HG03175 (cell line): ENCODE measurements at regions not wholly inside any gene's neighbourhood (a gene's known extent, or its start where the extent isn't known, plus 50 kb on each side); places are given as distances from the start of the nearest gene placed in this dataset.

Experiments
- ATAC-seq: cut with Tn5 transposase; IDR thresholded peaks from one replicate; pipeline ENCODE4 v1.9.1; 2021; ENCODE audit warnings: mild to moderate bottlenecking, moderate library complexity; ENCODE audit not compliant: unreplicated experiment

DNA sequence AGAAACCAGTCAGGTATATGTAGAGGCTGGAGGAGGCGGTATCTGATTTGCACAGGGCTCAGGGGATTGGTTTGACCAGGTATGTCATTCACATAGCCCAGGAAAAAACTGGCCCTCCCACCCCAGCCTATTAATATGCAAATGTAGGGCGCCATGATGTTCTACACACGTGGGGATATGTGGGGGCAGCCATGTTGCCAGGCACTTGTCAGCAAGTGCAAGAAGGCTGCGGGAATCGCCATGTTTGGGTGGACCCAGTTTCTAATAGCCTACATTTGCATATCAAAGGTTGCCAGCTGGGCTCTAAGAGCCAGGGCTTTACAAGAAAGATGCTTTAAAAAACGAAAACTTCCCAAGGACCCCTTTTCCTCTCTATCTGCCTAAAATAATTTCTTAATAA is 335.1 kb downstream of the SMARCA1 start:
- no peak for ATAC-seq

- ATAC-seq, result no peak
Measured at GRCh38 chrX:129176710-129177109, 346.6 kb downstream of the SMARCA1 start.

- ATAC-seq, result no peak
Measured at GRCh38 chrX:129161108-129161507, 362.2 kb downstream of the SMARCA1 start.

DNA sequence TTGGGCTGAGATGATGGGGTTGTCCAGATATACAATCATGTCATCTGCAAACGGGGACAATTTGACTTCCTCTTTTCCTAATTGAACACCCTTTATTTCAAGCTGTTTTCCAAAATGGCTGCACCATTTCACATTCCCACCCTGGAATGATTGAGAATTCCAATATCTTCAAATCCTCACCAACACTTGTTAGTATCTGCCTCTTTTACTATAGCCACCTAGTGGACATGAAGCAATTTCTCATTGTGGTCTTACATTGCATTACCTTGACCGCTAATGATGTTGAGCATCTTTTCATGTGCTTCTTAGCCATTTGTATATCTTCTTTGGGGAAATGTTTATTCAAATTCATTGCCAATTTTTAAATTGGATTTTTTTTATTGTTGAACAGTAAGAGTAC is 364.8 kb downstream of the SMARCA1 start:
- no peak for ATAC-seq

DNA sequence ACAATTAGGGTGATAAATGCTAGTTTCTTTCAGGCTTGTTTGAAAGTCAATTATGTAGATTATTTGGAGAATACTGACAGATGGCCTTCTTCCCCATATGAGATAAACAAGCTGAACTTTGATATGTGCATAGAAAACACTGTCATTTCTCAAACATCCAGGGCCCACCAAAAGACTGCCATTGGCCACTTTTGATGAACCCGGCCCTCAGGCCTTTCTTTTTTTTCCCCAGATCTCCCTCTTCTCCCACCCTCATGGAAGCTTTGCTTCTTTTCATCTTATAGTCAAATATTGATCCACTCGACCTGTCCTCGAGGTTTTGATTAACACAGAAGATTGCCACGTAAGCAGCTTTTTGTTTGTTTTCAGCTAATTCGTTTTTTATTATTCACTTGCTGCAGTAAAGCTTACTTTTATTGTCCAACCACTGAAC is 377.4 kb downstream of the SMARCA1 start:
- ATAC-seq, result no peak

DNA sequence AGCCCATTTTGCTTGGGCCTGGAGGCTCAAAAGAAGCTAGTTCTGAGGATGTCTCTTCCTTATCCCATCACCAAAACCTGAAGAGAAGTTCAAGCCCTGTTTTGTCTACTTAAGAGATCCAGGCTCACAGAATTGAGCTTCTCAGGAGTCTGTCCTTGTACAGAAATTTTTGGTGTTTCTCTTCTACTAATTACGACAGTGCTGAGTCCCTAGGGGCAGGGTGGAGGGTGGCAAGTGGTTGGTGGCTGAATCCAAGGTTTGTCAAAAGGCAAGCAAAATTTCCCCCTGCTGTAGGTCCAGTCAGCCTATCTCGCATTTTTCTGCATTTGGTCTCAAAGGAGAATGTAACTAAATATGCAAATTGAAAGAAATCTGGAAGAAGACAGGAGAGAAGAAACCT is 377.9 kb downstream of the SMARCA1 start:
- no peak for ATAC-seq

DNA sequence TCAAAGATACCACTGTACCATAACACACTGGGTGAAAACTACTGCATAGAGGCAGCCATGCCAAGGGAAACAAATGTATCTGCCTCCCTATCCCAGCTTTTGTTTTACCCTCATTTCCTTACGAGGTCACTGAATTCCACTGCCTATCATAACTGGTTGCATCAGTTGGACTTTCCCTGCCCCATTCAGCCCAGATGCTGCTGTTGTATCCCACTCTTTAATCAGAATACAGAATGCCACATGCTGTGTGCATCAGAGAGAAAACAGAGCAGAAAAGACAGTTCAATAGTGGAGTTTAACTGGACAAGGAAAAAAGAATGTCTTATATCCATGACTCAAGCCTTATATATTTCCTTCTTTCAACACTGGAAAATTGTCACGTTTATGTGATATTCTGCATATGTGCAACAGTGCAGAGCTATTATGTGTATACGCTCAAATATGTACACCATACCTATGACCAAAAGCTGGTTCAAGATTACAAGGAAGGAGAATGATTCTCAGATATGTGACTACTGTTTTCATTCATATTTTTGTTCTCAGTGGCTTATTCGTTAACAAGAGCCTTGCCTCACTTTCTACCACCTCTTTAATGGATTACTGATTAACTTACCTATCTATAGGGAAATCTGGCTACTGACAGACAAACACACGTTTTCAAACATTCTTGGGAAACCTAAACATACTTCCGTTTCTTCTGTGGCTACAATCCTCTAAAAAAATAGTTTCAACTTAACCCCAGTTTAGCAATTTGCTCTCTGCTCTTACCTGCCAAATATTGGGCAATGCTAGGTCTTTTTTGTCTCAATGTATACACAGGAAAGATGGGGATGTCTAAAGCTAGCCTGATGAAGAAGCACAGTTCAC is 378.9 kb downstream of the SMARCA1 start:
- no peak for ATAC-seq

GRCh38 chrX:129139837-129140598 is 383.3 kb downstream of the SMARCA1 start:
- no peak for ATAC-seq

DNA sequence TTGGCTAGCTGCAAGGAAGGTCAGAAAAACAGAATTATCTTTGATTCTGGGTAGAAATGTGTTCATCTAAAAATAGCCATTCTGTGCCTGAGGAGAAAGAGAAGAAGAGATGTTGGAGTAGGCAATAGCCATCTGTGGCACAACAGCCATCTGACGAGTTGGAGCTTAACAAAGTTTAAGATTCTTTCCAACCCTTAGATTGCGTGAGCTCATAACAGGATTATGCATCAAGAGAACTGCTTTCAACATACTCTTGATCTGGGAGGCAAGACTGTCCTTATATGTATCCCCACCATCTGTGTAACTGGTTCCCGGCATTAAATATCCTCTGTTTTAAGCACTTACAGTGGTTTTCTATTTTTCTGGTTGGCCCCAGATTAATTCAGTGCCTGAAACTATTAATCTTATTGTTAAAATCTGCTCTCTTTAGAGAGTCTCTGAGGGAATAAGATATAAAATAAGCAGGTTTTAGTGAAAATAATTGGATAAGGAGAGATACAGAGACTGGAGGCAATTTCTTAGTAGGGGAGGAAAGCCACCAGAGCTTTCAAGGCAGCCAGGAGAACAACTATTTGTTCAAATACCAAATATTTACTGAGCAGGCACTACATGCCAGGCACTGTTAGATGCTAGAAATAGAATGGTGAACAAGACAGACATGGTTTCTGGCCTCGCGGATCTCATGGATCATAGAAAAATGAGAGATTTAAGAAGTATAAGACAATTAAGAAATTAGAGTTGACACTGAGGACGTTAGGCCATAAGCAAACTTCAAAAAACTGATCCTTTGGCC is 398.0 kb downstream of the SMARCA1 start:
- ATAC-seq, result no peak

DNA sequence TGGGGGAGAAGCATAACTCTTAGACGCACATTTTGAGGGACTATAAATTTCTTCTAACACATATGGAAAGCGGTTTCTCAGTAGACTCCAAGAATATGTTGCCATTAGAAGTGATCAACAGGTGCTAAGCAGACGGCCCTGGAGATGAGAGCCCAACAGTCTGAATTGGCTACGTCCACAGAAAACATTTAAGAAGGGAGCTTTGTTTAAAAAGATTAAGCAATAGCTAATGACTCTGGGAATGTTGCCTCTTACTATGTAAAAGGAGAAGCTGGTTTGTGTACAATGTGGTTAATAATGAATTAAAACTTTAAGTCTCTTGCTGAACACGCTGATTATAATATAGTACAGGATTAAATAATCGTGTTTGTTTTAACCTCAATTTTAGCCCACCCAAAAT is 399.5 kb downstream of the SMARCA1 start:
- ATAC-seq, result no peak

DNA sequence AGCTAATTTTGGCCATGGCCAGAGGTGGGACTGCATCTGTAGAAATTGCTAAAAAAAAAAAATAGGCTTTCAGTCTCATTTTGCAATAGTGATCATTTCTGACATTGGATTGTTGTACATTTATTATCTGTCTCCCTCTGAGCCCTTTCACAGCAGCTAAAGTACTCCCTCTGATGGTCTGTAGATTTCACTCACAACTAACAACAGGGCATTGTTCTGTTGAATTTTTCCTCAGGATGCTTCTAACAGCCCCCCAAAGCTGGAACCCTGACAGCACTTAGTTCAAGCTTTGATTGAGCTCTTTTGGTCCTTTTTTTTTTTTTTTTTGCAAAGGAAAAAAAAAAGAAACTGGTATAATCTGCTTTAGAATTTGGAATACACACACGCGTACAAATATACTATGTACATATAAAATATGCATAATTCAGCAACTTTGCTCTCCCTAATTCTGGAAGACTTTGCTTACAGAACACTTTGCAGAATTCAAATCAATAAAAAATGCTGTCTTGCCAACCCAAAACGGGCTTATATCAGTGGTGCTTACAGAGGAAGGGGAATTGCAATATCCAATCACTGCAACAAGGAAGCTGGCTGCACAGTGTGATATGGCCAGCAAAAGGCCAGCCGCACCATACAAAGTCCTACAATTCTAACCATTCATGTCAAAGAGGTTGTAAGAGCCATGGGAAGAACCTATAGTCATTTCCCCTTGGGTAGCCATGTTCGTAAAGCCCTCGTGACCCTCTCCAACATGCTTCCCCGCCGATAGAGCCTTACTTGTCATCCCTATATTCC is 406.4 kb downstream of the SMARCA1 start:
- no peak for ATAC-seq

- ATAC-seq, result no peak
Measured at GRCh38 chrX:129115935-129116334, 407.4 kb downstream of the SMARCA1 start.

- peak; percentile 88 for ATAC-seq
Measured at GRCh38 chrX:129115104-129115503, 408.2 kb downstream of the SMARCA1 start.

GRCh38 chrX:129111081-129111798 is 412.1 kb downstream of the SMARCA1 start:
- ATAC-seq, result no peak

DNA sequence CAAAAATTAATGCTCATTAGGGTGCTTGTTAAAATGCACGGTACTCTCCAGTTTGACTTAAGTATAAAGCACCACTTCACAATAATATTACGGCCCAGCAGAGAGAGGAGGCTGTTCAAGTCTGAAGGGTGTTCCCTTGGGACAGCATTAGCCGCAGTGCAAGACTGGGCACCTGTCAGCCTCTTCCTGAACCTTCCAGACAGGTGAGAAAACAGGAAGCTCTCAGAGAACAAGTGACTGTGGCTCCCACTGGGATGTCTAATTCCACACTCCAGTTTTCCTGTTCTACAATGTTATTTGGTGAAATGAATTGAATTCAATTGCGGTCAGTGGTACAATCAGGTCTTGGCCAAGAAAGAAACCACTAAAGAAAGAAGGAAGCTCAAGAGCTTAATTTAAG is 414.4 kb downstream of the SMARCA1 start:
- no peak for ATAC-seq

DNA sequence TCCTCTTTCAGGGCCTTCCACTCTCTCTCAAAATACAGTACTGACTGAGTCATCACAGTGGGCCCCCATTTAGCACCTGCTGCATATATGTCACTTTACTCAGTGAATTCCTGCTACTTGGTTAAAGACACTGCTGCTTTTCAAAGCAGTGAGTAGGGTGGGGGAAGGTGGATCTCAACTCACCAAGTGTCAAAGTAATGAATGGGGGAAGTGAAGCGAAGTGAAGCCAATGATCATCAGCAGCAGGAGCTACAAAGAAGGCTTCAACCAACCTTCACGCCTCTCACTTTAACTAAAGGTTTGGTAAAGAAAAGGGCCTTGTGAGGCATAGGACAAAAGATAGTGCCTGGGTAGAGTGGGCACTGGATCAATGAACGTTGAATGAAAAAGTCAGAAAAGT is 424.1 kb downstream of the SMARCA1 start:
- no peak for ATAC-seq

GRCh38 chrX:129097668-129098067 is 425.6 kb downstream of the SMARCA1 start:
- ATAC-seq, result no peak

GRCh38 chrX:129093706-129094105 is 429.6 kb downstream of the SMARCA1 start:
- no peak for ATAC-seq

DNA sequence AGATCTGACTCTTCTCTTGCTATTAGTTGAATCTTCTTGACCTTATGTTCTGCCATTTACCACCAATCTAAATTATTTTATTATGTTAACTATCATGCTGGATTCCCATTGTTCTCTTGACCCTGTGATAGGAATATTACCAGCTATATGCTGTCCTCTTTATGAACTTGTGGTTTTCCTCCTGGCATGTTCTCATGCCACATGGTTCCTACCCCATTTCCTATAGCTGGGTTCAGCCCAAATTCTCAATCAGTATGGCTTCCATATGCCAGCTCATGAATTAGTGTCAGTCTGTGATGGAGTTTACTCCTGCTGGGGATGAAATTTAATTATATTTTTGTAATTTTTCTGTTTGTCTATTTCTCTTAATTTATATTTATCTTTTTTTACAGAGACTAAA is 430.5 kb downstream of the SMARCA1 start:
- ATAC-seq, result no peak

DNA sequence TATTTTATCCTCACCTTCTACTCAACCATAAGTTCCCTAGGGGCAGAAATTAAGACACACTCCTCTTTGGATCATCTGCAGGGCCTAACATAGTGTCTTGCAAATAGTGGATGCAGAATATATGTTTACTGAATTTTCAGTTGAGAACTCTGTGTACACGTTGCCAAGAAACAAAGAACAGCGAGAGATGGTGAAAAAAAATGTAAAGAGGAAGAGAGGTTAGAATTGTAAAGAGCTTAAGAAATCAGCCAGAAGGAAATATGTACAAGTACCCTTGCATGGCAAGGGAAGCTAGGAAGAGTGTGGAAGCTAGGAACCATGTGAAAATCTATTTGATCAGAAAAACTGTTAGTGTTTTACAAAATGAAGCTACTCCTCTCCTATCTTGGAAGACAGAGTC is 431.0 kb downstream of the SMARCA1 start:
- ATAC-seq, result no peak
